ENCODE measurements at regions not wholly inside any gene's neighbourhood (a gene's known extent, or its start where the extent isn't known, plus 50 kb on each side); places are given as distances from the start of the nearest gene placed in this dataset.
A peak's percentile ranks its signal among the peaks of the same experiment; 100 is the strongest.
"Not testable (repeated sequence)": the region's sequence is repeated elsewhere in the genome, so short reads cannot be mapped to it uniquely, and the experiment has no call there.

DNA sequence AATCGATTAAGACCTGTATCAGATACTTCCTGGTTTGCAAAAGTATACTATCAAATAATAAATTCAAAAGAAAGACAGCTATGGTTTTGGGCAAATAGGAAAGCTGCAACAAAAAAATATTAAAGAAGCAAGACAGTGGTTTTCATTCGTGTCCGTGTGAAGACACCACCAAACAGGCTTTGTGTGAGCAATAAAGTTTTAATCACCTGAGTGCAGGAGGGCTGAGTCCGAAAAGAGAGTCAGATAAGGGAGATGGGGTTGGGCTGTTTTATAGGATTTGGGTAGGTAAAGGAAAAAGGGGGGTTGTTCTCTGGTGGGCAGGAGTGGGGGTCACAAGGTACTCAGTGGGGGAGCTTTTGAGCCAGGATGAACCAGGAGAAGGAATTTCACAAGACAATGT is 609.7 kb upstream of the LUZP2 start:
- DNase-seq, result not testable (repeated sequence)

DNA sequence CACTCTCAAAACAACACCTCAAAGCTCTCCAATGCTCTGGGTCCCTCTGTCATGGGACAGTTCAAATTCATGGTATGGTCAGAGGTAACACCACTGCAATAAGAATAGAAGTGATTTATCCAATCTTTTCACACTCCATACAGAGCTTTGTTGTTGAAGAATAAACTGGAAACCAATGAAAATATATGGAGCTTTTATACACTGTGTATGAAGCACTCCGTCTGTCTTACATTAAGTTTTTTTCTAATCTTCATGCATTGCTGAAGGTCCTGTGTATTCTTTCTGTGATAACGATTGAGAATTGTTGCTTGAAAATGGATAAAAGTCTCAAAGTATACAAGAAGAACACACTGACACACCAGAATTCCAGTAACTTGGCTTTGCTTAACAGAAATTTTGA is 603.7 kb upstream of the LUZP2 start:
- no peak for DNase-seq

DNA sequence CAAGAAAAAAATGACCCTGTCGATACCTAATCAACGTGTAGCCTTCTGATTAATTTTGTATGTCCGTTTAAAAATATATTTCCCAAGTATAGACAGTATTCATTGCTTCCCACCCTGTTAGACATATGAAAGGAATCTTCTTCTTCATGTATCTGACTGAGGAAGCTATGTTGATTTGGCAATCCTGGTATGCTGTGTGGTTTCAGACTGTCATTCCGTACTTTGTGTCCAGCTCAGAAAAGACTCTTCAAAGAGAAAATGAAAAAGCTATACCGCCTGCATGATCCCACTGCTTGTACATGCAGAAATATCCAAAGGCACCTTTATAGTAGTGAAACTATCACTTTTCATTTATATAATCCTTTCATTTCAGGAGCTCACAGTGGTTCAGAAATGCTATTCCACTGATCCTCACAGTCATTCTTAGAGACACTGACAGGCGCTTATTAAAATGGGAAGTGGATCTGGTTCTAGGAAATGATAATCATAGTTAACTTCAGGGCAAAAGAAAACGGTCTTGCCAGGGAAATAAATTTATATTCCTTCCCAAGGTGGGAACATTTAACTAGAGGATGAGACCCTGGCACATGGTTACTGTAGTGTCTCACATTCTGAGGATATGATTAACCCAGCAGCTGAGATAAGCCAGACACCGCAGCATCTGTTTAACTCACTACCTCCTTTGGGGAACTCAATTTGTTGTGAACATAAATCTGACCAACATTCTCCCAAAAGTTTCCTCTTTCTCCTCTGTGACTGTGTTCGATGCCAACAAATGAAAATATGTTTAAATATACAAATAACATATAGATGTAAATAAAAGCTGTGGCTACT is 599.2 kb upstream of the LUZP2 start:
- DNase-seq, result no peak

DNA sequence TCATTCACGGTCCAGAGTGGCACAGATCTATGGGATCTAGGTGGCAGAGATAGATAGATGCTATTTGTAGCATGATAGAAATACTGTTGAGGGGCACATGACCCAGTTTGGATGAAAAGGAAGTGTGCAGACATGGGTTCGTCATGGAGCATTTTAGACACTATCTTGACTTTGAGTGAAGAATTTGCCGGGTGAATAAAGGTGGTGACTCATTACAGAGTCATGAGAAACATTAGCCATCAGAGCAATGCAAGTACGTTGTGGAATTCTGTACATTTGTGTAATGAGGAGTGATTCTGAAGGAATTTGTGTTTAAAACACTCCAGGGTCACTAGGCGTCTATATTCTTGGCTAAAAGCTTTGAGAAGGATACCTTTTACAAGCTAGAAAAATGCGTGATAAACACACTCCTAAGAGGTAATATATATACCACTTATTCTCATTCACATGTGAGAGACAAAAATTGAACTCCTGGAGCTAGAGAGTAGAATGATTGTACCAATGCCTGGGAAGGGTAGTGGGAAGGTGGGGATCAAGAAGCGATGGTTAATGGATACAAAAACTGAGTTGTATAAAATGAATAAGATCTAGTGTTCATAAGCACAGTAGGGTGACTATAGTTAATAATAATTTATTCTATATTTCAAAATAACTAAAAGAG is 593.7 kb upstream of the LUZP2 start:
- no peak for DNase-seq

DNA sequence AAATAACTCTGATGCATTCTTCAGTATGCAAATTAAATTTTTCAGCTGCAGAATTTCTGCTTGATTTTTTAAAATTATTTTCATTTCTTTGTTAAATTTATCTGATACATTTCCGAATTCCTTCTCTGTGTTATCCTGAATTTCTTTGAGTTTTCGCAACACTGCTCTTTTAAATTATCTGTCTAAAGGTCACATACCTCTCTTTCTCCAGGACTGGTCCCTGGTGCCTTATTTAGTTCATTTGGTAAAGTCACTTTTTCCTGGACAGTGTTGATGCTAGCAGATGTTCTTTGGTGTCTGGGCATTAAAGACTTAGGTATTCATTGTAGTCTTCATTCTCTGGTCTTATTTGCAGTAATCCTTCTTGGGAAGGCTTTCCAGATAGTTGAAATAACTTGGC is 577.4 kb upstream of the LUZP2 start:
- DNase-seq, result no peak

DNA sequence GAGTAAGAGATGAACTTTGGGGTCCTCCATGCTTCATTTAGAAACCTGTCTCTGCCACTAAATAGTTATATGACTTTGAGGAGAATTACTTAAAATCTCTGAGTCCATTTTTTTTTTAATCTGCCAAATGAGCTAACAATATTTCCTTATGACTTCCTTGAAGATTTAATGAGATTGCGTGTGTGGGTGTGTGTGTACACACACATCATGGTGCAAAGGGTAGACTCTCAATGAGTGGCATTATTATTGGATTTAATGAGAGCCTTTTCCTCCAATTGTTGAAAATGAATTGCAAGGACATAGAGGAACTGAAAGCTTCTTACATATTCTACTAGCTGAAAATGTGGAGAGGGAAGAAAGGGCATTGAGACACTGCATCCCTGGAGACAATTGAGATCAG is 573.5 kb upstream of the LUZP2 start:
- DNase-seq, result no peak

DNA sequence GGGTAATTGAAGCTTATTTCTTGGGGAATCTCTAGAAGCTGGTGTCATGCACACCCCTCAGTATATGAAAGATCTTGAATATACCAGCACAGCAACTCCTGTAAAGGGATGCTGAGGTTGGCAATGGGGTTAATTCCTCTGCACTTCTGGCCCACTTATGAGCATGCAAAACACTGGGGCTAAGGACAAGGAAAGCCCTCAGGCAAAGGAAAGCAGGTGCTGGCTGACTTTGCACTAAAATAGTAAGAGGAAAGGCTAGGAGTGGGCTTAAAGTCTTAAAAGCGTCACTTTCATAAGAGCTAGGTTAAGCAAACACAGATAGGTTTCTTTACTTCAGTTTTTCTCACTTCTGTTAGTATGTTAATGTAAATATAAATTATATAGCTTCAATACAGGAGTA is 572.6 kb upstream of the LUZP2 start:
- no peak for DNase-seq

DNA sequence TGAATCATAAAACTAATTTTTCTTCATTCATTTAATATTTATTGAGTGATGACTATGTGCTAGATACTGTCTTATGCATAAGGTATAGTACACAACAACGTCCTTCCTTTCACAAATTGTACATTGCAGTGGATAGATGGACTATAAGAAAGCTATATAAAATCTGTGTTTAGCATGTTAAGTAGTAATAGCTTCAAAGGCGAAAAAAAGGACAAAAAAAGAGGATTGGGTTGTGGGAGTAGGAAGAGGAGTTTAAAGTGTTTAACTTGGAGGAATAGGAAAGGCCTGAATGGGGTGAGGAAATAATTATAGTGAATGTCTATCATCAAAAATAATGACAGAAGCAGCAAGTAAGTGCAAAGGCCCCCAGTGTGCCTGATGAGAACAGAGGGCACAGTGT is 565.4 kb upstream of the LUZP2 start:
- no peak for DNase-seq

DNA sequence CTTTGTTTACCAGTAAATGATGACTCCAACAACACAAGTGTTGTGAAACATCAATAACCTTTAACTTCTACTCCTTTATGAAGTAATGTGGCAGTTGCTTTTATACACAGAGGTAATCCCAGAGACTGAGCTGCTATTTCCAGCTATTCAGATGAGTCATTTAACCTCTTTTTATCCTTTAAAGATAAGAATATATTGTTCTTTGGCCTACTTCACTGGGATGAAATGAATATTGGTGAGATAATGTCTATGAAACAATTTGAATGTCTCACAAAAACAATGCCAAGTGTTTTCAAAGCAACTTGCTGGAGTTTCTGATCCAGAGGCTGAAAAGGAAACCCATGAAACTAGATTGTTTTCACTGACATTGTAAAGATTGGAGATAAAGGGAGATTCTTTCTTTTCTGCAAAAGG is 564.4 kb upstream of the LUZP2 start:
- DNase-seq, result no peak

DNA sequence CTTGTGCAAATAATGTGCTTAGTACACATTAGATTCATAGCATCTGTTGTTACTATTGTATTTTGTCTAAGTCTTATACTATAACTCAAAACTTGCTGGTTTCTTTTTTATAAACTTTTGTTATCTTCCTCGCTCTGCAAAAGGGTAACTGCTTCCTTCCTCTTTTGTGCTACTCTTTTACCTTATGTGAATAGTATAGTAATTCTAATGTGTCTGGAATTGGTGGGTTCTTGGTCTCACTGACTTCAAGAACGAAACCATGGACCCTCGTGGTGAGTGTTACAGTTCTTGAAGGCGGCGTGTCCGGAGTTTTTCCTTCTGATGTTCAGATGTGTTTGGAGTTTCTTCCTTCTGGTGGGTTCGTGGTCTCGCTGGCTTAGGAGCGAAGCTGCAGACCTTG is 563.1 kb upstream of the LUZP2 start:
- peak; percentile 46 for DNase-seq

DNA sequence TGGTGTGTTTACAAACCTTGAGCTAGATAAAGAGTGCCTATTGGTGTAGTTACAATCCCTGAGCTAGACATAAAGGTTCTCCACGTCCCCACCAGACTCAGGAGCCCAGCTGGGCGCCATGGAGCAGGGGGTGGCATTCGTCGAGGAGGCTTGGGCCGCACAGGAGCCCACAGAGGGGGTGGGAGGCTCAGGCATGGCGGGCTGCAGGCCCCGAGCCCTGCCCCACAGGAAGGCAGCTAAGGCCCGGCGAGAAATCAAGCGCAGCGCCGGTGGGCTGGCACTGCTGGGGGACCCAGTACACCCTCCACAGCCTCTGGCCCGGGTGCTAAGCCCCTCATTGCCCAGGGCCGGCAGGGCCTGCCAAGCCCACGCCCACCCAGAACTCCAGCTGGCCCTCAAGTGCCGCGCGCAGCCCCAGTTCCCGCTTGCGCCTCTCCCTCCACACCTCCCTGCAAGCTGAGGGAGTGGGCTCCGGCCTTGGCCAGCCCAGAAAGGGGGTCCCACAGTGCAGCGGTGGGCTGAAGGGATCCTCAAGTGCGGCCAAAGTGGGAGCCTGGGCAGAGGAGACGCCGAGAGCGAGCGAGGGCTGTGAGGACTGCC is 562.1 kb upstream of the LUZP2 start:
- not testable (repeated sequence) for DNase-seq

DNA sequence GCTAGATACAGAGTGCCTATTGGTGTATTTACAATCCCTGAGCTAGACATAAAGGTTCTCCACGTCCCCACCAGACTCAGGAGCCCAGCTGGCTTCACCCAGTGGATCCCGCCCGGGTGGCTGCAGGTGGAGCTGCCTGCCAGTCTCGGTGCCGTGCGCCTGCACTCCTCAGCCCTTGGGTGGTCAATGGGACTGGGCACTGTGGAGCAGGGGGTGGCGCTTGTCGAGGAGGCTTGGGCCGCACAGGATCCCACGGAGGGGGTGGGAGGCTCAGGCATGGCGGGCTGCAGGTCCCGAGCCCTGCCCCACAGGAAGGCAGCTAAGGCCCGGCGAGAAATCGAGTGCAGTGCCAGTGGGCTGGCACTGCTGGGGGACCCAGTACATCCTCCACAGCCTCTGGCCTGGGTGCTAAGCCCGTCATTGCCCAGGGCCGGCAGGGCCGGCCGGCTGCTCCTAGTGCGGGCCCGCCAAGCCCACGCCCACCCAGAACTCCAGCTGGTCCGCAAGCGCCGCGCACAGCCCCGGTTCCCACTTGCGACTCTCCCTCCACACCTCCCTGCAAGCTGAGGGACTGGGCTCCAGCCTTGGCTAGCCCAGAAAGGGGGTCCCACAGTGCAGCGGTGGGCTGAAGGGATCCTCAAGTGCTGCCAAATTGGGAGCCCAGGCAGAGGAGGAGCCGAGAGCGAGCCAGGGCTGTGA is 554.6 kb upstream of the LUZP2 start:
- not testable (repeated sequence) for DNase-seq

DNA sequence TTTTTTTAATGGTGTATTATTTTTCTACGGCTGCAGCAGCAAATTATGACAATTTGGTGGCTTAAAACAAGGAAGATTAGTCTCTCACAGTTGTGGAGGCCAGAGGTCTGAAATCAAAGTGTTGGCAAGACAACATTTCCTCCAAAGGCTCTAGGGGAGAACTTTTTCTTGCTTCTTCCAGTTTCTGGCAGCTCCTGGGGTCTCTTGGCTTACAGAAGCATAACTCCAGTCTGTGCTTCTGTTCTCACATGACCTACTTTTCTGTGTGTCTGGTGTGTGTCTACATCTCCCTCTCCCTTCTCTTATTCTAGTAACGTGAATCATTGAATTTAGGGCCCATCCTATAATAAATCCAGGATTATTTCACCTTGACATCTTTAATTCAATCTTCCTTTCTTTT is 551.9 kb upstream of the LUZP2 start:
- no peak for DNase-seq

DNA sequence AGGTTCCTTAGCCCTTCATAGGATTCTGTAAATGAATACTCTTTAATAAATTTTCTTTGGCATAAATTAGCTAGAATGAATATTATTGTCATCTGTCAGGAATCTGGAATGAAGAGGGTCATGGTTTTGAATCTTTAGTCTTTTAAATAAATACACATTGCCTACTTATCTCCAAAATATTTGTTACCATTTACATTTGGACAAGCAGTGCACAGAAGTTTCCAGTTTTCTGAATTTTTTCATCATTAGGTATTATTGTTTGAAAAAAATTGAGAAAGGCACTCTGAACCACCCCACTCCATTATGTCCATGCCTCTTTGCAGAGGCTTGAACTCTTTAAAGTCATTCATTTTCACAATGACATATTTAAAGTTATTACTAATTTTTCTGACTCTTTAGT is 549.0 kb upstream of the LUZP2 start:
- DNase-seq, result no peak

DNA sequence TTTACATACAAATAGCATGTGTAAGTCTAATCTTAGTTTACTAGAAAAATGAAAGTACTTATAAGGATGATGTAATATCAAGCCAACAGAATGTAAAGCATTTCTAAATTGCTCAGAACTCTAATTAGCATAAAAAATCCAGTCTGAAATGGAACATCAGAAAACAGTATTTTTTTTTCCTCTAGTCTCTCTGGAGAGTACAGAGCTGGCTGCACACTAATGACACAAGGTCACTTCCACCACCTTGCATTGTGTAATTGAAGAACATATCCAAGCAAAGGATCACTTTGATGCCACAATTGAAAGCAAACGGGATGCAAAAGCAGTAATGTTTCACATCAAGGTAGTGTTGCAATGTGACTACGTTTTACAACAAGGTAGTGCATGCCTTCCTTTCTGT is 548.0 kb upstream of the LUZP2 start:
- no peak for DNase-seq

DNA sequence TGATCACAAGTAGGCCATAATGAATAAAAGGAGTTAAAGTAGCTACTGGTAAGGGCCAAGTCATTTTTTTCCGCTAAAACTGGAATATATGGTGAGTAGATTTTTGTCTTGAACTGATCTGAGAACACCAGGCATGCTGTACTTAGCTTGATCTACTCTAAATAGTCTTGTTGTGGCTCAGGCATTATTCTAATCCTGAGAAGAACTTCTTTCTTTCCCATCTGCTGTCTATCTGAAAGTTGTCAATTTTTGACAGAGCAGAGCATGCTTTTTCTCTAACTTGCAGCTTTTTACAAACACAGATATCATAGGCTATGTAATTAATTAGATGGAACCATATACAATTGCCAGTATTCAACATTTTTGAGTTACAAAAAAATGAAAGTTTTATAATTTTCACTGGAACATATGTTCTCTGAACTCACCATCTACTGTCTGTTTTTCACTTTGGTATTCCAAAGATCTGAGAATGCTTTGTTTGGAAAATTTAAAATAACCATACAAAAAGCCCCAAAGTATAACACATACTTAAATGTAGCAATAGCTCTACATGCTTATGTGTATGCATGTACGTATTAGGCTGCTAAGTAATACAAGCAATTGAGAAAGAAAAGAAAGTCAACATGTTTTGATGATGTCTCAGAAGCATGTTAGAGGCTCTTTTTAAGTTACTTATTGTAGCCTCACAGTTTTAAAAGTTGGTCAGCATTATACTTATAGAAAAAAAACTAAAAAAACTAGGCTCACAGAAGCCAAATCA is 542.7 kb upstream of the LUZP2 start:
- no peak for DNase-seq

DNA sequence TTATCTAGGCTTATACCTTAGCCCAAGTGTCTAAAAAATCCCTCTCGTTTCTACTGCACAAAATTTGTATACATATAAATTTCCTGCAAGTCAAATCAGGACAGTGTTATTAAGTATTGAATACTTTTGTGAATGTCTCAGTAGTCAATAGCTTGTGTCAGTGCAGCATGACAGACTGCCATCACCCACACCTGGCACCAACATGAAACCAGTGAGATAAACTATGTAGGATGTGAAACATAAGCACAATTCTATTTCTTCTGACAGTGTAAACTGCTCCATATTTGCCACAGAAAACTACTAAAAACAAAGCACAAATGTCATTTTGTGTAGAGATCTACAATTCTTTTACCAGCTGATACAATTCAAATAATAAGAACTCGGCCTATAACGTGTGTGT is 542.1 kb upstream of the LUZP2 start:
- DNase-seq, result no peak

DNA sequence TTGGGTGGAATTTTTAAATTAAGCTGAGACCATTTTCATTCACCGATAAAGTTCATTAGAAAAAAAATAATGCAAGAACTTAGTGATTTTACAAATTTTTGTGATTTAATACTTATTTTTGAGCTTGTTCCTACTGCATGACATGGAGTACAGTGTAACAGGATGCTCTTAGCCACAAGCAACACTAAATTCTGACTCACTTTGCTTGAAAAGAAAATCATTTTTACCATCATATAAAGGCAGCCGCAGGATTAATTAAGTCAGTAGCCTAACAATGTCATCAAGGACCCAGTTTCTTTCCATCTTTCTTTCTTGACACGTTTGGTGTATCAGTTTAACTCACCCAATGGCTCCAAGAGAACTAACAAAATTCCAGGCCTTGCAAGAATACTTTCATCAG is 540.3 kb upstream of the LUZP2 start:
- no peak for DNase-seq

DNA sequence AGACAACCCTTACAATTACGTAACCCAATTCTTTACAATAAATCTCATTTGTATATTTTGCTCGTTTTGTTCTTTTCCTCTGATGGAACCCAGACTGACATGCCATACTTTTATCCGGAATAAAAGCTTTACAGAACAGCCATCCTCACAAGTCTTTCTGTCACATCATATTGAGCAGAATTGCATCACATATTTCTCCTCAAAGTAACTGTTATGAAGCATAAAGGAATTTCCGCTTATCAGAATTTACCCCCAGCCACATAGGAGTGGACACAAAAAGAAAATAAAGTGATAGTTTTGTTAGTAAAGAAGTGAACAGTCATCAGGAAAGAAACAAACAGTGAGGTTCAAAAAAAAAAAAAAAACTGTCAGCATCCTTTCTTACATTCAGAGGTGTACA is 539.5 kb upstream of the LUZP2 start:
- no peak for DNase-seq

DNA sequence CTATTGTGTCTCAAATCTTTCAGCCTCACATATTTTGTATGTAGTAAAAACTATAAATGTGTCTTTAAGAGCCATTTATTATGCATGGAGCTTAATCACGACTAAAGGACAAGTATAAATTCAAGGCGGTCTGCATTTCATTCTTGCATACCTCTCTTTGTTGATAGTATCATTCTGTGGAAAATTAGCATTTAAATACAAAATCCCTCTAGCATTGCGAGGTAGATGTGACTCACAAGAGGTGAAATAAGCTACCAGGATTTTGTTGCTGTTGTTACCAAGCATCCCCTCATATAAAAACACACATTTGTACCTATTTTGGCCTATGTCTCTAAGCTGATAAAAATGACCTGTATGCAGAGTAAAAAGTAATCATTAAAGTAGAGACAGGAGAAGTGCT is 537.4 kb upstream of the LUZP2 start:
- no peak for DNase-seq

DNA sequence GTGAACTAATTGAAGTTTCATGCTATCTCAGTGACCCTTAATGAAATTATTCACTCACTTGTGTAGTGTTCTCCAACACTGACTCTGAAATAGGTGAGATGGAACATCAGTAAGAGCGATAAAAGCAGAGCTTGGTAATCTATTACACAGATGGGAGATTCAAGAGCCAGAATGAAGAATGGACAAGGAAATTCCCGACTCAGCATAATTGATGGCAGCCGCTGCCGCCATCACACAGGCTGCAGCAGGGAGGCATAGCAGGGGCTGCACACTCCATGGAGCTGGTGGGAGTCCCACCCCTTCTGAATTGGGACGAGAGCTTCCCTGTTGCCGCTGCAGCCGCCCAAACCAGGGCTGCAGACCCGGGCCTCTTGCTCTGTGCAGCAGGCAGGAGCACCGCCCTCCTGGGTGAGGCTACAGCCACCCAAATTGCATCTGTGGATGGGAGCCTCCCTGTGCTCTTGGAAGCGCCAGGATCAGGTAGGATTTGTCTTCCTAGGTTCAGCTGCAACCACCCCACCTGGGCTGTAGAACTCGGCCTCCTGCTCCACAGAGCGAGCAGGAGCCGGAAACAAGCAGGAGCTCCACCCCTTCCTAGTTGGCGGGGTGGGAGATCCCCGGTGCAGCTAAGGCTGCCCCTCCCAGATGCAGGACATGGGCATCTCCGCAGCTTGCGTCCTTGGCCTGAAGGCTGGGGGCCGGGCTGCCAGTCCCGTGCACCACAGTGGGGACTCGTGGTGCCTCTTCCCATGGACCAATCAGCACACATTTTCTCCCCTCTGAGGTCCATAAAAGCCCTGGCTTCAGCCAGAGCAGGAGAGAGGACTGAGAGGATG is 535.1 kb upstream of the LUZP2 start:
- no peak for DNase-seq

DNA sequence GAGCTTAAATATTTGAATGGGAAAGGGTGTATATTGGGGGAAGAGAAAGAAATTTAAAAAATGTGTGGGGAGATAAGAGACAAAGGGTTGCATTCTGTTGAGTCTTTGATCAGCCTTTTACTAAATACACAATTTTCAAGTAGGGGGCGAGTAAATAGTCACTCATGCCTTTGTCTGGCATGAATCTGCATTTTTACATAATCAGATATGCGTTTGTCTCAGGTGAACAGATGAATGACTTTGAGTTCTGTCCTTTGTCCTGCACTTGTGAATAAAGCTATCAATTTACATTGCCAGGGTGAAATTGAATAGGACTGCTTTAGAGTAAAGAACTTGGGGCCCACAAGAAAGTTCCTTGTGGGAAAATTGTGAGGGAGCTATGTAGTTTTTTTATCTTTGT is 523.6 kb upstream of the LUZP2 start:
- no peak for DNase-seq

Measured in hematopoietic multipotent progenitor cell treated with erythropoietin and hydrocortisone succinate and interleukin-3 and kit ligand, for 4 days (in vitro differentiated cells).